DMS153 treated with DMSO at 0.1 percent for 48 hours (cell line): ENCODE measurements at regions not wholly inside any gene's neighbourhood (a gene's known extent, or its start where the extent isn't known, plus 50 kb on each side); places are given as distances from the start of the nearest gene placed in this dataset.

Experiments
- DNase-seq: peaks from one replicate; lab custom pipeline; 2025; ENCODE audit not compliant: unreplicated experiment; lab: John Stamatoyannopoulos, UW

GRCh38 chr6:56347526-56347925, 100.1 kb upstream of the COL21A1 start:
- DNase-seq: no peak

GRCh38 chr6:56346958-56347357, 99.6 kb upstream of the COL21A1 start:
- DNase-seq: no peak

GRCh38 chr6:56345376-56345995, 98.1 kb upstream of the COL21A1 start:
- no peak for DNase-seq

GRCh38 chr6:56343295-56343694, 95.9 kb upstream of the COL21A1 start:
- no peak for DNase-seq

GRCh38 chr6:56339524-56339923, 92.1 kb upstream of the COL21A1 start:
- no peak for DNase-seq

GRCh38 chr6:56335726-56336125, 88.3 kb upstream of the COL21A1 start:
- DNase-seq: no peak

GRCh38 chr6:56334937-56335336, 87.6 kb upstream of the COL21A1 start:
- DNase-seq: no peak

GRCh38 chr6:56329271-56330050, 82.1 kb upstream of the COL21A1 start:
- no peak for DNase-seq

- DNase-seq: no peak
Measured at GRCh38 chr6:56328728-56329090, 81.3 kb upstream of the COL21A1 start.

GRCh38 chr6:56327946-56328727, 80.8 kb upstream of the COL21A1 start:
- no peak for DNase-seq

- DNase-seq: no peak
Measured at GRCh38 chr6:56324396-56324795, 77.0 kb upstream of the COL21A1 start.

- DNase-seq: no peak
Measured at GRCh38 chr6:56318851-56319250, 71.5 kb upstream of the COL21A1 start.

- DNase-seq: no peak
Measured at GRCh38 chr6:56314683-56315523, 67.5 kb upstream of the COL21A1 start.

- DNase-seq: no peak
Measured at GRCh38 chr6:56311533-56312448, 64.4 kb upstream of the COL21A1 start.

GRCh38 chr6:56311061-56311460, 63.7 kb upstream of the COL21A1 start:
- DNase-seq: no peak

GRCh38 chr6:56310241-56310640, 62.9 kb upstream of the COL21A1 start:
- DNase-seq: no peak

GRCh38 chr6:56299916-56300315, 52.5 kb upstream of the COL21A1 start:
- no peak for DNase-seq

- DNase-seq: no peak
Measured at GRCh38 chr6:56297022-56297989, 49.9 kb upstream of the COL21A1 start.
